WERI-Rb-1 (cell line): ENCODE measurements at regions not wholly inside any gene's neighbourhood (a gene's known extent, or its start where the extent isn't known, plus 50 kb on each side); places are given as distances from the start of the nearest gene placed in this dataset.

Experiments
- DNase-seq: peaks from one replicate; pipeline ENCODE4 v3.0.0-alpha.2; 2020
- H3K27ac ChIP-seq: fragments of 250-450 bp; sonication (Bioruptor Pico); 2 replicates; pipeline ENCODE4 v1.5.1; 2020; ENCODE audit warnings: mild to moderate bottlenecking, moderate library complexity
- H3K27me3 ChIP-seq: fragments of 250-450 bp; sonication (Bioruptor Pico); 2 replicates; pipeline ENCODE4 v1.5.1; 2021; ENCODE audit warnings: mild to moderate bottlenecking, low read depth, moderate library complexity; ENCODE audit not compliant: insufficient read depth, severe bottlenecking
- H3K36me3 ChIP-seq: fragments of 250-450 bp; sonication (Bioruptor Pico); 2 replicates; pipeline ENCODE4 v1.5.1; 2020; ENCODE audit warnings: mild to moderate bottlenecking, moderate library complexity
- H3K4me3 ChIP-seq: 2 replicates; pipeline ENCODE4 v1.5.1; 2011; ENCODE audit warnings: low read depth, mild to moderate bottlenecking, control low read depth, low read length
- H3K9me3 ChIP-seq: fragments of 250-450 bp; sonication (Bioruptor Pico); 2 replicates; pipeline ENCODE4 v1.5.1; 2021; ENCODE audit warnings: mild to moderate bottlenecking, moderate library complexity; ENCODE audit not compliant: severe bottlenecking
- CTCF ChIP-seq: IDR thresholded peaks from 2 replicates; pipeline ENCODE4 v1.5.1; 2011; ENCODE audit warnings: low read depth, mild to moderate bottlenecking, control low read depth, inconsistent platforms, low read length

- TF ChIP-seq CTCF, result no peak
- no peaks in the 10 kb centered on the region for H3K27me3 ChIP-seq
- DNase-seq, result no peak
- no peak overlapping the region for H3K4me3 ChIP-seq
- no peaks in the 10 kb centered on the region for H3K9me3 ChIP-seq
- no peak overlapping the region for H3K27ac ChIP-seq
- no peaks in the 10 kb centered on the region for H3K36me3 ChIP-seq
Observed at GRCh38 chr4:166230841-166231240, 357.8 kb downstream of the TLL1 start.

DNA sequence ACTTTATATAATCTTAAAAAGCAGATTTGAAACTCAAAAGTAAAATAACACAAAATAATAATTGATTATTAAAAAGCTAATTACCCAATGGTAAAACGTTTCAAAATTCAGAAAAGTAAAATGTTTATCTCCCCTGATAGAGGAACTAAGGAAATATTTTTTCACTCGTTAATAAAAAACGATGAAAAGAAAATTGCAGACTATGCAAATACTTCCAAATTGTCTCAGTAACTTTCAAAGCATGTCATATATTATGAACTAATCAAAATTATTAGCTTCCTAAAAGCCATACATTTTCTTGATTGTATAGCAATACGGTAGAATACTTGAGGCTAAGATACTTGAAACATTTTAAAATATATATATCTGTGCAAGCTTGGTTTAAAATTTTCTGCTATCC is 366.3 kb downstream of the TLL1 start:
- TF ChIP-seq CTCF, result no peak
- no peak overlapping the region for H3K27ac ChIP-seq
- no peaks in the 10 kb centered on the region for H3K36me3 ChIP-seq
- H3K9me3 ChIP-seq, result peaks cover 2% of the 10 kb centered on the region
- H3K27me3 ChIP-seq, result no peaks in the 10 kb centered on the region
- DNase-seq, result no peak
- no peak overlapping the region for H3K4me3 ChIP-seq

DNA sequence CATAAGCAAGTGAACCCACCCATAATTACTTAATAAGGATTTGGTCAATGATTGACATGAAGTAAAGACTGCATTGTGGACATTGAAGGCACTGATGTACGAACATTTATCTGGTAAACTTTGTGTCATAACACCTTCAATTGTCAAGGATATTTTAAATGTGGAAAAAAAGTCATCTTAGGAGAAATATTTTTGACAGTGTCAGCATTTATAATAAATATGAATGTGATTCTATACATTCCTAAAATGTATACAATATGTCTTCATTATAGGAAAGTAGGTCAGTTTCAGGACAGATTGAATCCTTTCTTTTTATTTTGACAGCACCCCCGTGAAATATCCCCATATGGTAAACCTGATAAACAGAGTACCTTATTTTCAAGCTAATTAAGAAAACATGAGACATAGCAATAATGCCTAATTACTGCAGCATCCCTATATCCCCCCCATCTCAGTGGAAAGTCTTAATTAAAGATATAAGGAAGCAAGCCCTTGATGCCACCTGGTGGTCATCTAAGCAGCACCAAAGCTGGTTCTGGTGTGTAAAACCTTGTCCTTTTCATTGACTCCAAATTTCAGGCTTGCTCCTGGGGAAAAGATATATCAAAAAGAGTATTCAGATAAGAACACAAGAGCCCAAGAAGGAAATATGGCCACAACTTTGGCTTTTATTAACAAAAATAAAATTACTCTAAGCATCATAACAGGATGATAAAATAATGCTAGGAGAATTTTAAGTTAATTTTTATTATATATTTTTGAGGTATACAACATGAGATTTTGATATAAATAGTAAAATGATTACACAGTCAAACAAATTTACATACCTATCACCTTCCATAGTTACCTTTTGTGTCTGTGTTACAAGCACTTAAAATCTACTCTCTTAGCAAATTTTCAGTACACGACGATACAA is 379.7 kb downstream of the TLL1 start:
- Histone ChIP-seq H3K36me3 (no peaks in the 10 kb centered on the region), H3K27me3 (no peaks in the 10 kb centered on the region), H3K9me3 (no peaks in the 10 kb centered on the region), H3K4me3 (no peak overlapping the region), H3K27ac (no peak overlapping the region)
- TF ChIP-seq CTCF, result peak; percentile 71
- peak; percentile 40 for DNase-seq

DNA sequence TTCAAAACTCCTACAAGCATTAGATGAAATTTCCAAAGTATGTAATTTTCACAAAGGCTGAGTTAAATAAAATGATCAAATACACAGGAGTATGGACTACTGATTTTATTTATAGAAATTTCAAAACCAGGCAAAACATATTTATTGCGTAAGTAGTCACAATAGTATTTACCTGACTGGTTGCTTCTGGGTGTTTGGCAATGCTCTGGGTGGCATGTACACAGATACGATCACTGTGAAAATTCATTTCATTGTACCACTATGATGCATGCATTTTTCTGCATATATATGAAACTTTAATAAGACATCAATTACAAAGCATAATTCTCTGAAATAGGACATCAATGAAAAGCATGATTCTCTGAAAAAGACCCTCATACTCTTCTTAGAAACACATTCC is 384.2 kb downstream of the TLL1 start:
- Histone ChIP-seq H3K27ac (no peak overlapping the region), H3K4me3 (no peak overlapping the region)
- no peak for TF ChIP-seq CTCF

GRCh38 chr4:166257891-166258290 is 384.9 kb downstream of the TLL1 start:
- Histone ChIP-seq H3K27ac (no peak overlapping the region), H3K36me3 (no peaks in the 10 kb centered on the region), H3K9me3 (no peaks in the 10 kb centered on the region), H3K4me3 (no peak overlapping the region), H3K27me3 (no peaks in the 10 kb centered on the region)
- TF ChIP-seq CTCF, result no peak
- no peak for DNase-seq

More for the DNA sequence above, 384.2 kb downstream of the TLL1 start:
- H3K27me3 ChIP-seq, result no peaks in the 10 kb centered on the region
- no peaks in the 10 kb centered on the region for H3K36me3 ChIP-seq
- no peak for DNase-seq
- H3K9me3 ChIP-seq, result no peaks in the 10 kb centered on the region

- no peak overlapping the region for H3K27ac ChIP-seq
- H3K4me3 ChIP-seq, result no peak overlapping the region
- no peaks in the 10 kb centered on the region for H3K9me3 ChIP-seq
- DNase-seq, result no peak
- no peaks in the 10 kb centered on the region for H3K27me3 ChIP-seq
- TF ChIP-seq CTCF, result no peak
- no peaks in the 10 kb centered on the region for H3K36me3 ChIP-seq
Observed at GRCh38 chr4:166259081-166259480, 386.0 kb downstream of the TLL1 start.
